CD4-positive, CD25-positive, alpha-beta regulatory T cell (primary cell): ENCODE measurements at regions not wholly inside any gene's neighbourhood (a gene's known extent, or its start where the extent isn't known, plus 50 kb on each side); places are given as distances from the start of the nearest gene placed in this dataset.

Experiments used
- ATAC-seq, 2 donors: fragments of 150-1000 bp; cut with Tn5 transposase; one replicate each; pipeline ENCODE4 v1.10.0; 2021; ENCODE audit warnings: low read depth in 2 of 2, moderate number of reproducible peaks in 2 of 2, moderate library complexity in 1 of 2
- DNase-seq, 3 donors: peaks; one replicate each; pipeline versions ENCODE4 v3.0.0 to v3.0.0-alpha.2; 2012 to 2022; ENCODE audit warnings: mixed read lengths in 1 of 3
- H3K27ac ChIP-seq: one replicate; pipeline ENCODE4 v1.7.0; 2013; ENCODE audit warnings: mild to moderate bottlenecking, low read length; ENCODE audit not compliant: insufficient read depth, poor library complexity, severe bottlenecking
- H3K27me3 ChIP-seq: one replicate; pipeline ENCODE4 v1.7.0; 2013; ENCODE audit warnings: low read length; ENCODE audit not compliant: control insufficient read depth, insufficient read depth
- H3K36me3 ChIP-seq: one replicate; pipeline ENCODE4 v1.7.0; 2013; ENCODE audit warnings: mild to moderate bottlenecking, low read length, moderate library complexity; ENCODE audit not compliant: control insufficient read depth, insufficient read depth
- H3K4me1 ChIP-seq: 2 replicates; pipeline ENCODE4 v1.7.0; 2013; ENCODE audit warnings: mild to moderate bottlenecking, low read length; ENCODE audit not compliant: insufficient read depth, control insufficient read depth, poor library complexity, severe bottlenecking
- H3K4me3 ChIP-seq: one replicate; pipeline ENCODE4 v1.7.0; 2013; ENCODE audit warnings: low read depth, mild to moderate bottlenecking, low read length, moderate library complexity
- H3K9me3 ChIP-seq, 2 experiments: 1 replicate in 1 of 2; 2 replicates in 1 of 2; pipeline ENCODE4 v1.7.0; 2013; ENCODE audit warnings: low read length in 2 of 2, mild to moderate bottlenecking in 1 of 2, moderate library complexity in 1 of 2; ENCODE audit not compliant: control insufficient read depth in 2 of 2
- H3K27ac Mint-ChIP-seq, 3 donors: one replicate each; pipeline ENCODE4 v1.8.0; 2020 to 2022; ENCODE audit warnings: mild to moderate bottlenecking in 3 of 3, mixed read lengths in 3 of 3, moderate library complexity in 2 of 3
- H3K27me3 Mint-ChIP-seq: one replicate; pipeline ENCODE4 v1.8.0; 2022; ENCODE audit warnings: mild to moderate bottlenecking, mixed read lengths
- H3K36me3 Mint-ChIP-seq: one replicate; pipeline ENCODE4 v1.8.0; 2020; ENCODE audit warnings: mixed read lengths
- H3K4me1 Mint-ChIP-seq, 4 donors: one replicate each; pipeline ENCODE4 v1.8.0; 2020 to 2022; ENCODE audit warnings: mixed read lengths in 4 of 4, mild to moderate bottlenecking in 1 of 4
- H3K4me3 Mint-ChIP-seq, 4 donors: one replicate each; pipeline ENCODE4 v1.8.0; 2020 to 2022; ENCODE audit warnings: mild to moderate bottlenecking in 4 of 4, mixed read lengths in 4 of 4, moderate library complexity in 3 of 4
- H3K9me3 Mint-ChIP-seq, 7 donors: one replicate each; pipeline ENCODE4 v1.8.0; 2020 to 2022; ENCODE audit warnings: mixed read lengths in 7 of 7, mild to moderate bottlenecking in 3 of 7, moderate library complexity in 2 of 7

GRCh38 chrX:1031521-1032430 is 180.7 kb downstream of the CRLF2 start:
- no peaks in the 10 kb centered on the region for H3K9me3 ChIP-seq
- Mint-ChIP-seq H3K27me3 (no peaks in the 10 kb centered on the region), H3K27ac (peak overlapping the region in 1 of 3 donors; percentile 52), H3K4me1 (peaks cover 0 to 12% (median 3%) of the 10 kb centered on the region in 4 donors), H3K36me3 (no peaks in the 10 kb centered on the region), H3K4me3 (no peak overlapping the region), H3K9me3 (peaks cover 0 to 9% (median 3%) of the 10 kb centered on the region in 7 donors)
- H3K27me3 ChIP-seq, result no peaks in the 10 kb centered on the region
- no peak overlapping the region for H3K27ac ChIP-seq
- DNase-seq, result no peak
- no peak for ATAC-seq
- H3K36me3 ChIP-seq, result no peaks in the 10 kb centered on the region
- no peaks in the 10 kb centered on the region for H3K4me1 ChIP-seq
- H3K4me3 ChIP-seq, result no peak overlapping the region

- DNase-seq (no peak), ATAC-seq (no peak)
- Mint-ChIP-seq H3K27ac (no peak overlapping the region), H3K9me3 (peaks cover 0 to 9% (median 3%) of the 10 kb centered on the region in 7 donors), H3K27me3 (no peaks in the 10 kb centered on the region), H3K4me1 (peaks cover 0 to 22% (median 5%) of the 10 kb centered on the region in 4 donors), H3K4me3 (no peak overlapping the region), H3K36me3 (no peaks in the 10 kb centered on the region)
- no peaks in the 10 kb centered on the region for H3K36me3 ChIP-seq
- no peak overlapping the region for H3K4me3 ChIP-seq
- no peaks in the 10 kb centered on the region for H3K9me3 ChIP-seq
- no peaks in the 10 kb centered on the region for H3K27me3 ChIP-seq
- no peak overlapping the region for H3K27ac ChIP-seq
- no peaks in the 10 kb centered on the region for H3K4me1 ChIP-seq
Measured at GRCh38 chrX:1029494-1029893, 183.0 kb downstream of the CRLF2 start.

- Histone ChIP-seq H3K36me3 (no peaks in the 10 kb centered on the region), H3K9me3 (no peaks in the 10 kb centered on the region), H3K27me3 (no peaks in the 10 kb centered on the region), H3K27ac (no peak overlapping the region), H3K4me1 (no peaks in the 10 kb centered on the region), H3K4me3 (no peak overlapping the region)
- Mint-ChIP-seq H3K36me3 (no peaks in the 10 kb centered on the region), H3K27ac (peak overlapping the region in 1 of 3 donors; percentile 41), H3K4me1 (peaks cover 0 to 22% (median 5%) of the 10 kb centered on the region in 4 donors), H3K27me3 (no peaks in the 10 kb centered on the region), H3K9me3 (peaks cover 0 to 9% (median 2%) of the 10 kb centered on the region in 7 donors), H3K4me3 (peak overlapping the region in 3 of 4 donors; percentile 61 to 78 (median 63))
- ATAC-seq (no peak), DNase-seq (no peak)
Measured at GRCh38 chrX:1027680-1028079, 184.8 kb downstream of the CRLF2 start.

GRCh38 chrX:1027133-1027532 is 185.3 kb downstream of the CRLF2 start:
- no peak overlapping the region for H3K27ac Mint-ChIP-seq
- Histone ChIP-seq H3K27me3 (no peaks in the 10 kb centered on the region), H3K4me1 (no peaks in the 10 kb centered on the region), H3K27ac (no peak overlapping the region), H3K36me3 (no peaks in the 10 kb centered on the region), H3K4me3 (no peak overlapping the region), H3K9me3 (no peaks in the 10 kb centered on the region)
- peaks cover 0 to 9% (median 2%) of the 10 kb centered on the region in 7 donors for H3K9me3 Mint-ChIP-seq
- DNase-seq, result no peak
- peaks cover 0 to 22% (median 5%) of the 10 kb centered on the region in 4 donors for H3K4me1 Mint-ChIP-seq
- H3K4me3 Mint-ChIP-seq, result peak overlapping the region in 3 of 4 donors; percentile 61 to 78 (median 63)
- H3K27me3 Mint-ChIP-seq, result no peaks in the 10 kb centered on the region
- ATAC-seq, result no peak
- H3K36me3 Mint-ChIP-seq, result no peaks in the 10 kb centered on the region

- DNase-seq, result no peak
- H3K36me3 Mint-ChIP-seq, result no peaks in the 10 kb centered on the region
- peaks cover under 1 to 4% of the 10 kb centered on the region in 2 experiments for H3K9me3 ChIP-seq
- no peaks in the 10 kb centered on the region for H3K36me3 ChIP-seq
- H3K27me3 Mint-ChIP-seq, result no peaks in the 10 kb centered on the region
- no peak overlapping the region for H3K4me3 ChIP-seq
- peaks cover 0 to 22% (median 5%) of the 10 kb centered on the region in 4 donors for H3K4me1 Mint-ChIP-seq
- H3K27me3 ChIP-seq, result no peaks in the 10 kb centered on the region
- peak overlapping the region in 3 of 4 donors; percentile 12 to 78 (median 48) for H3K4me3 Mint-ChIP-seq
- H3K27ac ChIP-seq, result no peak overlapping the region
- H3K4me1 ChIP-seq, result no peaks in the 10 kb centered on the region
- H3K27ac Mint-ChIP-seq, result no peak overlapping the region
- H3K9me3 Mint-ChIP-seq, result peaks cover 0 to 9% (median 2%) of the 10 kb centered on the region in 7 donors
- ATAC-seq, result no peak
Measured at GRCh38 chrX:1026263-1027015, 186.0 kb downstream of the CRLF2 start.

GRCh38 chrX:1025413-1025812 is 187.0 kb downstream of the CRLF2 start:
- Mint-ChIP-seq H3K4me3 (peak overlapping the region in 1 of 4 donors; percentile 76), H3K36me3 (no peaks in the 10 kb centered on the region), H3K9me3 (peaks cover 0 to 9% (median 2%) of the 10 kb centered on the region in 7 donors), H3K4me1 (peaks cover 0 to 22% (median 5%) of the 10 kb centered on the region in 4 donors), H3K27me3 (no peaks in the 10 kb centered on the region), H3K27ac (no peak overlapping the region)
- no peaks in the 10 kb centered on the region for H3K4me1 ChIP-seq
- no peak overlapping the region for H3K27ac ChIP-seq
- H3K9me3 ChIP-seq, result peaks cover 5 to 8% of the 10 kb centered on the region in 2 experiments
- H3K36me3 ChIP-seq, result no peaks in the 10 kb centered on the region
- H3K27me3 ChIP-seq, result no peaks in the 10 kb centered on the region
- ATAC-seq (no peak), DNase-seq (no peak)
- H3K4me3 ChIP-seq, result no peak overlapping the region

- no peak for ATAC-seq
- H3K36me3 Mint-ChIP-seq, result no peaks in the 10 kb centered on the region
- H3K27me3 Mint-ChIP-seq, result no peaks in the 10 kb centered on the region
- H3K4me3 Mint-ChIP-seq, result peak overlapping the region in 1 of 4 donors; percentile 30
- Histone ChIP-seq H3K27me3 (no peaks in the 10 kb centered on the region), H3K4me3 (no peak overlapping the region), H3K4me1 (no peaks in the 10 kb centered on the region), H3K36me3 (no peaks in the 10 kb centered on the region), H3K9me3 (peaks cover 5 to 8% of the 10 kb centered on the region in 2 experiments), H3K27ac (no peak overlapping the region)
- peaks cover 0 to 22% (median 5%) of the 10 kb centered on the region in 4 donors for H3K4me1 Mint-ChIP-seq
- no peak overlapping the region for H3K27ac Mint-ChIP-seq
- H3K9me3 Mint-ChIP-seq, result peaks cover 0 to 8% (median 2%) of the 10 kb centered on the region in 7 donors
- DNase-seq, result no peak
Measured at GRCh38 chrX:1023676-1024075, 188.8 kb downstream of the CRLF2 start.
